HG02798 (cell line): ENCODE measurements at regions not wholly inside any gene's neighbourhood (a gene's known extent, or its start where the extent isn't known, plus 50 kb on each side); places are given as distances from the start of the nearest gene placed in this dataset.
"Not testable (repeated sequence)": the region's sequence is repeated elsewhere in the genome, so short reads cannot be mapped to it uniquely, and the experiment has no call there.

Experiments
- ATAC-seq: cut with Tn5 transposase; IDR thresholded peaks from one replicate; pipeline ENCODE4 v1.9.1; 2021; ENCODE audit warnings: mild to moderate bottlenecking; ENCODE audit not compliant: unreplicated experiment, poor library complexity

- ATAC-seq: no peak
Measured at GRCh38 chr2:2663401-2664036, 332.4 kb upstream of the MYT1L start.

GRCh38 chr2:2662847-2663356, 331.8 kb upstream of the MYT1L start:
- no peak for ATAC-seq

- no peak for ATAC-seq
Measured at GRCh38 chr2:2662037-2662846, 331.2 kb upstream of the MYT1L start.

GRCh38 chr2:2660789-2661355, 329.8 kb upstream of the MYT1L start:
- ATAC-seq: no peak

GRCh38 chr2:2657121-2657962, 326.3 kb upstream of the MYT1L start:
- ATAC-seq: no peak

GRCh38 chr2:2656115-2657011, 325.3 kb upstream of the MYT1L start:
- no peak for ATAC-seq

- ATAC-seq: no peak
Measured at GRCh38 chr2:2655453-2656114, 324.5 kb upstream of the MYT1L start.

- ATAC-seq: no peak
Measured at GRCh38 chr2:2653231-2653630, 322.2 kb upstream of the MYT1L start.

GRCh38 chr2:2650608-2651375, 319.7 kb upstream of the MYT1L start:
- ATAC-seq: no peak

- ATAC-seq: no peak
Measured at GRCh38 chr2:2649109-2650072, 318.3 kb upstream of the MYT1L start.

GRCh38 chr2:2648094-2648493, 317.0 kb upstream of the MYT1L start:
- no peak for ATAC-seq

- no peak for ATAC-seq
Measured at GRCh38 chr2:2647141-2647541, 316.1 kb upstream of the MYT1L start.

- peak; percentile 71 for ATAC-seq
Measured at GRCh38 chr2:2646433-2647051, 315.5 kb upstream of the MYT1L start.

- ATAC-seq: no peak
Measured at GRCh38 chr2:2645162-2645855, 314.2 kb upstream of the MYT1L start.

GRCh38 chr2:2644751-2645150, 313.7 kb upstream of the MYT1L start:
- not testable (repeated sequence) for ATAC-seq

- no peak for ATAC-seq
Measured at GRCh38 chr2:2644040-2644439, 313.0 kb upstream of the MYT1L start.
